ENCODE measurements at regions not wholly inside any gene's neighbourhood (a gene's known extent, or its start where the extent isn't known, plus 50 kb on each side); places are given as distances from the start of the nearest gene placed in this dataset.

DNA sequence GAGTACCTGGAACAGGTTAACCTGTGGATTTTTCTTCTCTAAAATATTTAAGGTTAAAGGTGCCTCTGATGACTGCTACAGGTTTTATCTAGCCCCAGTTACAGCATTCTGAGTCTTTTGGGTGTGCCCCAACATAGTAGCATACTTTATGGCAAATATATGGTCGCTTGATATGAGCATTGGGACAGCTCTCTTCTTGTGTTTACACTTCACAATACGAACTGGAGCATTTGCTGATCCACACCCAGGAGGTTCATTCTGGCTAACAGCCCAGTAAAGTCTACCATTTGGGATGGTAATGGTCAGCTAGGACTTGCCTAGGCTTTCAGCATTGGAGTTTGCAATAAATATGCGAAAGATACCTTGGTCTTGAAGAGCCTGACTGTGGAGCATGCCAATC is 101.3 kb downstream of the DISP1 start:
- no peak for TF ChIP-seq OSR1 (CRISPR knock-in tag; IDR thresholded peaks at IDR 0.05)
- TF ChIP-seq PATZ1 (CRISPR knock-in tag; IDR thresholded peaks at IDR 0.05; ENCODE audit: borderline replicate concordance): no peak
- TF ChIP-seq ZFP30 (CRISPR knock-in tag; IDR thresholded peaks at IDR 0.05): no peak
- no peak for TF ChIP-seq ESRRG (CRISPR knock-in tag; IDR thresholded peaks at IDR 0.05)
- TF ChIP-seq, protein P1, sequence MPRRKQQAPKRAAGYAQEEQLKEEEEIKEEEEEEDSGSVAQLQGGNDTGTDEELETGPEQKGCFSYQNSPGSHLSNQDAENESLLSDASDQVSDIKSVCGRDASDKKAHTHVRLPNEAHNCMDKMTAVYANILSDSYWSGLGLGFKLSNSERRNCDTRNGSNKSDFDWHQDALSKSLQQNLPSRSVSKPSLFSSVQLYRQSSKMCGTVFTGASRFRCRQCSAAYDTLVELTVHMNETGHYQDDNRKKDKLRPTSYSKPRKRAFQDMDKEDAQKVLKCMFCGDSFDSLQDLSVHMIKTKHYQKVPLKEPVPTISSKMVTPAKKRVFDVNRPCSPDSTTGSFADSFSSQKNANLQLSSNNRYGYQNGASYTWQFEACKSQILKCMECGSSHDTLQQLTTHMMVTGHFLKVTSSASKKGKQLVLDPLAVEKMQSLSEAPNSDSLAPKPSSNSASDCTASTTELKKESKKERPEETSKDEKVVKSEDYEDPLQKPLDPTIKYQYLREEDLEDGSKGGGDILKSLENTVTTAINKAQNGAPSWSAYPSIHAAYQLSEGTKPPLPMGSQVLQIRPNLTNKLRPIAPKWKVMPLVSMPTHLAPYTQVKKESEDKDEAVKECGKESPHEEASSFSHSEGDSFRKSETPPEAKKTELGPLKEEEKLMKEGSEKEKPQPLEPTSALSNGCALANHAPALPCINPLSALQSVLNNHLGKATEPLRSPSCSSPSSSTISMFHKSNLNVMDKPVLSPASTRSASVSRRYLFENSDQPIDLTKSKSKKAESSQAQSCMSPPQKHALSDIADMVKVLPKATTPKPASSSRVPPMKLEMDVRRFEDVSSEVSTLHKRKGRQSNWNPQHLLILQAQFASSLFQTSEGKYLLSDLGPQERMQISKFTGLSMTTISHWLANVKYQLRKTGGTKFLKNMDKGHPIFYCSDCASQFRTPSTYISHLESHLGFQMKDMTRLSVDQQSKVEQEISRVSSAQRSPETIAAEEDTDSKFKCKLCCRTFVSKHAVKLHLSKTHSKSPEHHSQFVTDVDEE (CRISPR knock-in tag; IDR thresholded peaks at IDR 0.05): no peak
- no peak for TF ChIP-seq TCF4 (CRISPR knock-in tag; IDR thresholded peaks at IDR 0.05; ENCODE audit: borderline replicate concordance)
- no peak for TF ChIP-seq ZFP3 (CRISPR knock-in tag; IDR thresholded peaks at IDR 0.05)
- TF ChIP-seq GLIS3 (CRISPR knock-in tag; IDR thresholded peaks at IDR 0.05): no peak
- TF ChIP-seq, protein P2, sequence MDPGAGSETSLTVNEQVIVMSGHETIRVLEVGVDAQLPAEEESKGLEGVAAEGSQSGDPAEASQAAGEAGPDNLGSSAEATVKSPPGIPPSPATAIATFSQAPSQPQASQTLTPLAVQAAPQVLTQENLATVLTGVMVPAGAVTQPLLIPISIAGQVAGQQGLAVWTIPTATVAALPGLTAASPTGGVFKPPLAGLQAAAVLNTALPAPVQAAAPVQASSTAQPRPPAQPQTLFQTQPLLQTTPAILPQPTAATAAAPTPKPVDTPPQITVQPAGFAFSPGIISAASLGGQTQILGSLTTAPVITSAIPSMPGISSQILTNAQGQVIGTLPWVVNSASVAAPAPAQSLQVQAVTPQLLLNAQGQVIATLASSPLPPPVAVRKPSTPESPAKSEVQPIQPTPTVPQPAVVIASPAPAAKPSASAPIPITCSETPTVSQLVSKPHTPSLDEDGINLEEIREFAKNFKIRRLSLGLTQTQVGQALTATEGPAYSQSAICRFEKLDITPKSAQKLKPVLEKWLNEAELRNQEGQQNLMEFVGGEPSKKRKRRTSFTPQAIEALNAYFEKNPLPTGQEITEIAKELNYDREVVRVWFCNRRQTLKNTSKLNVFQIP (CRISPR knock-in tag; IDR thresholded peaks at IDR 0.05; ENCODE audit: borderline replicate concordance, low read depth): no peak
- TF ChIP-seq ZNF565 (CRISPR knock-in tag; conservative IDR thresholded peaks at IDR 0.05; ENCODE audit: low read depth): no peak
- TF ChIP-seq TOX (CRISPR knock-in tag; IDR thresholded peaks at IDR 0.05; ENCODE audit: borderline replicate concordance): no peak
- no peak for TF ChIP-seq SNAI2 (CRISPR knock-in tag; IDR thresholded peaks at IDR 0.05)
- TF ChIP-seq BACH2 (CRISPR knock-in tag; IDR thresholded peaks at IDR 0.05; ENCODE audit: borderline replicate concordance): no peak
- TF ChIP-seq CSDC2 (CRISPR knock-in tag; IDR thresholded peaks at IDR 0.05): no peak
